ENCODE measurements at regions not wholly inside any gene's neighbourhood (a gene's known extent, or its start where the extent isn't known, plus 50 kb on each side); places are given as distances from the start of the nearest gene placed in this dataset.

GRCh38 chr9:19643875-19644274, 145.0 kb downstream of the SLC24A2 start:
- no peak overlapping the region for H3K4me3 ChIP-seq (ENCODE audit: low read depth, low read length)
- no peak for TF ChIP-seq CTCF (IDR thresholded peaks at IDR 0.05; ENCODE audit: low read depth, low read length)

- no peak overlapping the region for H3K4me3 ChIP-seq (ENCODE audit: low read depth, low read length)
- TF ChIP-seq CTCF (IDR thresholded peaks at IDR 0.05; ENCODE audit: low read depth, low read length): no peak
Measured at GRCh38 chr9:19642256-19642655, 146.6 kb downstream of the SLC24A2 start.

- H3K4me3 ChIP-seq (ENCODE audit: low read depth, low read length): no peak overlapping the region
- no peak for TF ChIP-seq CTCF (IDR thresholded peaks at IDR 0.05; ENCODE audit: low read depth, low read length)
Measured at GRCh38 chr9:19641046-19641445, 147.8 kb downstream of the SLC24A2 start.

- no peak overlapping the region for H3K4me3 ChIP-seq (ENCODE audit: low read depth, low read length)
- TF ChIP-seq CTCF (IDR thresholded peaks at IDR 0.05; ENCODE audit: low read depth, low read length): no peak
Measured at GRCh38 chr9:19640014-19640413, 148.8 kb downstream of the SLC24A2 start.

GRCh38 chr9:19637084-19637483, 151.8 kb downstream of the SLC24A2 start:
- H3K4me3 ChIP-seq (ENCODE audit: low read depth, low read length): no peak overlapping the region
- TF ChIP-seq CTCF (IDR thresholded peaks at IDR 0.05; ENCODE audit: low read depth, low read length): no peak

- no peak overlapping the region for H3K4me3 ChIP-seq (ENCODE audit: low read depth, low read length)
- TF ChIP-seq CTCF (IDR thresholded peaks at IDR 0.05; ENCODE audit: low read depth, low read length): no peak
Measured at GRCh38 chr9:19634881-19635280, 154.0 kb downstream of the SLC24A2 start.

- H3K4me3 ChIP-seq (ENCODE audit: low read depth, low read length): no peak overlapping the region
- TF ChIP-seq CTCF (IDR thresholded peaks at IDR 0.05; ENCODE audit: low read depth, low read length): no peak
Measured at GRCh38 chr9:19631181-19631580, 157.7 kb downstream of the SLC24A2 start.

All from WI38 (cell line).